Endodermal cell (in vitro differentiated cells): ENCODE measurements at regions not wholly inside any gene's neighbourhood (a gene's known extent, or its start where the extent isn't known, plus 50 kb on each side); places are given as distances from the start of the nearest gene placed in this dataset.

ENCODE experiments used
- DNase-seq: peaks from one replicate; pipeline ENCODE4 v3.0.0-alpha.2; 2017
- H3K27ac ChIP-seq: 2 replicates; pipeline ENCODE4 v1.5.1; 2013; ENCODE audit warnings: mild to moderate bottlenecking, low read depth, low read length, moderate library complexity
- H3K27me3 ChIP-seq: 2 replicates; pipeline ENCODE4 v1.6.1; 2013; ENCODE audit warnings: mild to moderate bottlenecking, low read length, moderate library complexity; ENCODE audit not compliant: insufficient read depth, control insufficient read depth, poor library complexity, severe bottlenecking
- H3K36me3 ChIP-seq: 2 replicates; pipeline ENCODE4 v1.7.0; 2013; ENCODE audit warnings: mild to moderate bottlenecking, low read length, moderate library complexity; ENCODE audit not compliant: control insufficient read depth, insufficient read depth
- H3K4me1 ChIP-seq: one replicate; pipeline ENCODE4 v1.7.0; 2013; ENCODE audit warnings: low read length; ENCODE audit not compliant: control insufficient read depth, insufficient read depth
- H3K4me3 ChIP-seq: 2 replicates; pipeline ENCODE4 v1.5.1; 2013; ENCODE audit warnings: mild to moderate bottlenecking, low read length, moderate library complexity
- H3K9ac ChIP-seq: 2 replicates; pipeline ENCODE4 v1.6.1; 2013; ENCODE audit warnings: mild to moderate bottlenecking, low read length, moderate library complexity; ENCODE audit not compliant: poor library complexity, severe bottlenecking; ENCODE audit errors: extremely low read depth
- H3K9me3 ChIP-seq: 2 replicates; pipeline ENCODE4 v1.6.1; 2013; ENCODE audit warnings: mild to moderate bottlenecking, low read length, moderate library complexity; ENCODE audit not compliant: control insufficient read depth
- H3K27ac Mint-ChIP-seq: 2 replicates; pipeline ENCODE4 v1.8.0; 2020; ENCODE audit warnings: mixed read lengths
- H3K27me3 Mint-ChIP-seq: 2 replicates; pipeline ENCODE4 v1.8.0; 2021; ENCODE audit warnings: mild to moderate bottlenecking, mixed read lengths; ENCODE audit not compliant: insufficient read depth
- H3K36me3 Mint-ChIP-seq: 2 replicates; pipeline ENCODE4 v1.8.0; 2020; ENCODE audit warnings: low read depth, mixed read lengths
- H3K4me1 Mint-ChIP-seq: 2 replicates; pipeline ENCODE4 v1.8.0; 2020; ENCODE audit warnings: mixed read lengths
- H3K4me3 Mint-ChIP-seq: 2 replicates; pipeline ENCODE4 v1.8.0; 2020; ENCODE audit warnings: mild to moderate bottlenecking, moderate library complexity, mixed read lengths
- H3K9me3 Mint-ChIP-seq: 2 replicates; pipeline ENCODE4 v1.8.0; 2020; ENCODE audit warnings: mild to moderate bottlenecking, mixed read lengths
- WGBS, 2 experiments: methylation state at CpG; one replicate each; pipeline versions ENCODE4 v1.1.5 to v1.1.7; 2013; ENCODE audit warnings: missing lambda C conversion rate in 2 of 2, mixed read lengths in 1 of 2; ENCODE audit not compliant: insufficient coverage in 1 of 2, insufficient read length in 1 of 2; 5-methylcytosine and 5-hydroxymethylcytosine counted together
- TF ChIP-seq, protein P1 (sequence below): fragments of 200-600 bp; sonication (generic); conservative IDR thresholded peaks from 2 replicates; pipeline ENCODE4 v1.5.0; 2021; ENCODE audit warnings: antibody characterized with exemption, mild to moderate bottlenecking

DNA sequence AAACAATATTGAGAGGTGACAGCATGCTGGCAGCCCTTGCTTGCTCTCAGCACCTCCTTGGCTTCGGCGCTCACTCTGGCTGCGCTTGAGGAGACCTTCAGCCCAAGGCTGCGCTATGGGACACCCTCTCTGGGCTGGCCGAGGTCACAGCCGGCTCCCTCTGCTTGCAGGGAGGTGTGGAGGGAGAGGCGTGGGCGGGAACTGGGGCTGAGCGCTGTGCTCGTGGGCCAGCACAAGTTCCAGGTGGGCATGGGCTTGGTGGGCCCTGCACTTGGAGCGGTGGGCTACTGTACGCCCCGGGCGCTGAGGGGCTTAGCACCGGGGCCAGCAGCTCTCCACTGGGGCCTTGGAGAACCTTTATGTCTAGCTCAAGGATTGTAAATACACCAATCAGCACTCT is 1613.8 kb upstream of the IGFBP7 start:
- H3K27ac Mint-ChIP-seq = no peak overlapping the region
- Histone ChIP-seq H3K27me3 (no peaks in the 10 kb centered on the region), H3K27ac (no peak overlapping the region), H3K4me3 (no peak overlapping the region), H3K9me3 (no peaks in the 10 kb centered on the region), H3K9ac (no peak overlapping the region), H3K4me1 (no peaks in the 10 kb centered on the region), H3K36me3 (no peaks in the 10 kb centered on the region)
- peaks cover 9% of the 10 kb centered on the region for H3K9me3 Mint-ChIP-seq
- H3K27me3 Mint-ChIP-seq = no peaks in the 10 kb centered on the region
- no peak overlapping the region for H3K4me3 Mint-ChIP-seq
- DNase-seq = no peak
- H3K36me3 Mint-ChIP-seq = no peaks in the 10 kb centered on the region
- TF ChIP-seq, protein P1, sequence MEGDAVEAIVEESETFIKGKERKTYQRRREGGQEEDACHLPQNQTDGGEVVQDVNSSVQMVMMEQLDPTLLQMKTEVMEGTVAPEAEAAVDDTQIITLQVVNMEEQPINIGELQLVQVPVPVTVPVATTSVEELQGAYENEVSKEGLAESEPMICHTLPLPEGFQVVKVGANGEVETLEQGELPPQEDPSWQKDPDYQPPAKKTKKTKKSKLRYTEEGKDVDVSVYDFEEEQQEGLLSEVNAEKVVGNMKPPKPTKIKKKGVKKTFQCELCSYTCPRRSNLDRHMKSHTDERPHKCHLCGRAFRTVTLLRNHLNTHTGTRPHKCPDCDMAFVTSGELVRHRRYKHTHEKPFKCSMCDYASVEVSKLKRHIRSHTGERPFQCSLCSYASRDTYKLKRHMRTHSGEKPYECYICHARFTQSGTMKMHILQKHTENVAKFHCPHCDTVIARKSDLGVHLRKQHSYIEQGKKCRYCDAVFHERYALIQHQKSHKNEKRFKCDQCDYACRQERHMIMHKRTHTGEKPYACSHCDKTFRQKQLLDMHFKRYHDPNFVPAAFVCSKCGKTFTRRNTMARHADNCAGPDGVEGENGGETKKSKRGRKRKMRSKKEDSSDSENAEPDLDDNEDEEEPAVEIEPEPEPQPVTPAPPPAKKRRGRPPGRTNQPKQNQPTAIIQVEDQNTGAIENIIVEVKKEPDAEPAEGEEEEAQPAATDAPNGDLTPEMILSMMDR = no peak
- 89 to 93% methylated on average over 9 to 15 of the region's 15 CpGs for WGBS, 2 experiments
- no peaks in the 10 kb centered on the region for H3K4me1 Mint-ChIP-seq

DNA sequence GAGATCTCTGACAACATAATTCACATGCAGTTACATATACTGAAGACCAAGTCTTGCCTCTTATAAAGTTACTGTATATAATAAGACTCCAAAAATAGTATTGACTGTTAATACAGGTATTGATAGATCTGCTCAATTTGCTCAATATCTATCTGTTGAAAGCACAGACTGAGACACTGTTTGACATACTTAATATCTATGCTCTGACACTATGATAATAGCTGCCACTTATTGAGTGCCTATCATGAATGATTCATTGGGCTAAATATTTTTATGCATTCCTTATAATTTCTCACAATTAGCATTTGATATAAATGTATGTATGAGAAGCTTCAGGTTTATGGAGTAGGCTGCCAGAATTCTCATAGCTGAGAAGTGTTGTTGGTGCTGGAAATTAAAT is 1600.9 kb upstream of the IGFBP7 start:
- H3K4me1 Mint-ChIP-seq = no peaks in the 10 kb centered on the region
- no peak for DNase-seq

DNA sequence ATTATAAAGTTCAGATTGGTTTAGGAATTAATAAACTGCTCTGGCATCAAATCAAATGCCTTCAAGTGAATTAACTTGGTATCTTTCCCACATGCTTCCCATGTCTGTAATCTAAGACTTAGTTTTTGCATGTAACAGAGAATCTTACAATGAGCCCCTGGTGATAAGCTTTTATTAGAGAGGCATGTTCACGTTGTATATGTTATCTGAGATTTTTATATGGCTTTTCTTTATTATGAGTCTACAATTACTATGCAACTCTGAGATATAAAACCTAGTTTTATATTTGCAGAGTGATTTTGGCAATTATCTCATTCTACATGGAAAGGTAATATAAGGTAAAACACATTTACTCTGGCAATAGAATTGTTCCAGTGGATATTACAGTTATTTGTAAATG is 1578.4 kb upstream of the IGFBP7 start:
- H3K4me1 ChIP-seq = no peaks in the 10 kb centered on the region
- Mint-ChIP-seq H3K4me3 (no peak overlapping the region), H3K27me3 (no peaks in the 10 kb centered on the region), H3K4me1 (no peaks in the 10 kb centered on the region), H3K27ac (no peak overlapping the region), H3K36me3 (no peaks in the 10 kb centered on the region), H3K9me3 (no peaks in the 10 kb centered on the region)
- no peak for DNase-seq
- H3K27me3 ChIP-seq = no peaks in the 10 kb centered on the region
- H3K4me3 ChIP-seq = no peak overlapping the region
- H3K36me3 ChIP-seq = no peaks in the 10 kb centered on the region
- no peak overlapping the region for H3K27ac ChIP-seq
- WGBS, 2 experiments = 100% methylated on average over 1 of the region's 1 CpG; no CpG with 5 or more reads in 1 of the 2 experiments
- TF ChIP-seq, protein P1 = no peak
- H3K9me3 ChIP-seq = no peaks in the 10 kb centered on the region
- no peak overlapping the region for H3K9ac ChIP-seq

More for the DNA sequence above, 1600.9 kb upstream of the IGFBP7 start:
- no peaks in the 10 kb centered on the region for H3K4me1 ChIP-seq
- no peak overlapping the region for H3K4me3 ChIP-seq
- TF ChIP-seq, protein P1 = no peak
- no peaks in the 10 kb centered on the region for H3K27me3 ChIP-seq
- H3K4me3 Mint-ChIP-seq = no peak overlapping the region
- no peak overlapping the region for H3K9ac ChIP-seq
- H3K27ac ChIP-seq = no peak overlapping the region
- no peaks in the 10 kb centered on the region for H3K36me3 Mint-ChIP-seq
- H3K9me3 ChIP-seq = no peaks in the 10 kb centered on the region
- no peak overlapping the region for H3K27ac Mint-ChIP-seq
- peaks cover 6% of the 10 kb centered on the region for H3K9me3 Mint-ChIP-seq
- H3K36me3 ChIP-seq = no peaks in the 10 kb centered on the region
- no peaks in the 10 kb centered on the region for H3K27me3 Mint-ChIP-seq
